Thymus (tissue), 11 donors: ENCODE measurements at regions not wholly inside any gene's neighbourhood (a gene's known extent, or its start where the extent isn't known, plus 50 kb on each side); places are given as distances from the start of the nearest gene placed in this dataset.

Source experiments
- DNase-seq, 9 donors: peaks; one replicate each; pipeline ENCODE4 v3.0.0-alpha.2; 2013; ENCODE audit warnings: low spot score in 9 of 9, low read depth in 6 of 9, missing footprints in 1 of 9
- H3K27ac ChIP-seq, 2 donors: one replicate each; pipeline ENCODE4 v1.5.1; 2013; ENCODE audit warnings: control low read depth in 1 of 2, low read depth in 1 of 2, low read length in 1 of 2, mild to moderate bottlenecking in 1 of 2, moderate library complexity in 1 of 2
- H3K27me3 ChIP-seq, 2 donors: one replicate each; pipeline ENCODE4 v1.5.1; 2013; ENCODE audit warnings: low read length in 1 of 2; ENCODE audit not compliant: control insufficient read depth in 2 of 2, insufficient read depth in 1 of 2
- H3K36me3 ChIP-seq, 2 donors: one replicate each; pipeline ENCODE4 v1.5.1; 2013; ENCODE audit warnings: low read length in 1 of 2, mild to moderate bottlenecking in 1 of 2, moderate library complexity in 1 of 2; ENCODE audit not compliant: control insufficient read depth in 2 of 2, insufficient read depth in 2 of 2
- H3K4me1 ChIP-seq, 2 donors: one replicate each; pipeline ENCODE4 v1.5.1; 2013; ENCODE audit warnings: low read length in 2 of 2; ENCODE audit not compliant: control insufficient read depth in 2 of 2, insufficient read depth in 2 of 2
- H3K4me3 ChIP-seq, 2 donors: one replicate each; pipeline ENCODE4 v1.5.1; 2013; ENCODE audit warnings: low read length in 2 of 2, control low read depth in 1 of 2, mild to moderate bottlenecking in 1 of 2
- H3K9me3 ChIP-seq, 2 donors: one replicate each; pipeline ENCODE4 v1.5.1; 2013; ENCODE audit warnings: low read length in 1 of 2, mild to moderate bottlenecking in 1 of 2; ENCODE audit not compliant: control insufficient read depth in 2 of 2, insufficient read depth in 1 of 2
- WGBS: extraction: QIAGEN DNeasy Blood & Tissue Kit; methylation state at CpG from one replicate; pipeline ENCODE4 v1.1.7; 2013; 5-methylcytosine and 5-hydroxymethylcytosine counted together
- donor health status: healthy.

GRCh38 chr5:156147944-156148285 lies 179.0 kb upstream of the SGCD start:
- no peak for DNase-seq
- H3K27me3 ChIP-seq = no peaks in the 10 kb centered on the region
- H3K36me3 ChIP-seq = no peaks in the 10 kb centered on the region
- peaks cover 0 to 3% of the 10 kb centered on the region in 2 donors for H3K9me3 ChIP-seq
- no peaks in the 10 kb centered on the region for H3K4me1 ChIP-seq
- 88% methylated on average over 1 of the region's 1 CpG for WGBS
- no peak overlapping the region for H3K27ac ChIP-seq
- H3K4me3 ChIP-seq = no peak overlapping the region

DNA sequence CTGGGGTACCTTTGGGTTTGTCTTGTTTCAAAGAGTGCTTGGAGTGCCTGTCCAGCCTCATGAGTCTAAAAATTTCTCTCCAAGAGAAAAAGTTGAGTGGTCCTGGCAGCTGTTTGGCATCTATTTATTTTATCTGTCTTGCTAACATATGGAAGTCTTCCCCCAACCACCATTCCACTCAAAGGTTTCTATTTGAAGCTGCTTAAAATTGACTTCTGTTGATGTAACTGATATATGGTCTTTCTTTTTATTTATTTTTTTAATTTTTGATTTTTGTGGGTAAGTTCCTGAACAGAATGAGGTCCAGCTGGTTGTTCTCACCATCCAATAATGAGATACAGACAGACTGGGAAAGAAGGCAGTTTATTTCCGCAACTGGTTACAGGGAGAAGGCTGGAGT lies 178.7 kb upstream of the SGCD start:
- H3K27ac ChIP-seq = no peak overlapping the region
- no peaks in the 10 kb centered on the region for H3K27me3 ChIP-seq
- H3K4me3 ChIP-seq = no peak overlapping the region
- H3K4me1 ChIP-seq = no peaks in the 10 kb centered on the region
- DNase-seq = no peak
- H3K36me3 ChIP-seq = no peaks in the 10 kb centered on the region
- peaks cover 0 to 2% of the 10 kb centered on the region in 2 donors for H3K9me3 ChIP-seq
- WGBS = 96% methylated on average over 1 of the region's 1 CpG

DNA sequence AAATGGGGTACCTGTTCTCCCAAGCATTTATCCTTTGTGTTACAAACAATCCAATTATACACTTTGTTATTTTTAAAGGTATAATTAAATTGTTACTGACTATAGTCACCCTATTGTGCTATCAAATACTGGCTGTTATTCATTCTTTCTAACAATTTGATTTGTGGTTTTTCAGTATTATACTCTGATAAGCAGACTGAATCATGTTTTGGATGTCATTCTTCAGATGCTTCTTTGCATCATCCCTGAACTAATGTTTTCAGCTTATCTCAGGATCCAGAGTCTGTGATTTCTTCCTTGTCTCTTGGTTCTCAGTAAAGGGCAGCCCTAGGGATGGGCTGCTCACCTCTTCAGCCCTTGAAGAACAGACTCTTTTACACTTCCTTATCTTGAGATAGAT lies 177.8 kb upstream of the SGCD start:
- H3K4me1 ChIP-seq = no peaks in the 10 kb centered on the region
- H3K9me3 ChIP-seq = no peaks in the 10 kb centered on the region
- H3K36me3 ChIP-seq = no peaks in the 10 kb centered on the region
- H3K27me3 ChIP-seq = no peaks in the 10 kb centered on the region
- no peak overlapping the region for H3K27ac ChIP-seq
- no peak overlapping the region for H3K4me3 ChIP-seq
- DNase-seq = no peak

DNA sequence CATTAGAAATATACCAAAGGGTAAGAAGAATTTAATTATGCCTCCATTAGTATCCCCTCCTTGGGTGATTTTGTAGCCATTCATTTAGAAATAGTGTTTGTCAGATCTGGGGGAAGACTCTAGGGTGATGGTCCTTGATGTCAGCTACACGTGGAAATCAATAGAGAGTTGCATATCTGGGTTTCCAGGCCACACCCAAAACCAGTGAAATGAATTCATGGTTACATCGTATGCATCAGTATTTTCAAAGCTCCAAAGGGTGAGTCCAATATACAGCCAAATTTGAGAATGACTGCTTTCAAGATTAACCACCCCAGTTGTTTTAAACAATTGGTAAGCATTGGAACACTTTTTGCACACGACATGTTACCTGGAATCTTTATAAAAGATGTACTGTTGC lies 173.4 kb upstream of the SGCD start:
- WGBS = 68% methylated on average over 3 of the region's 3 CpGs
- Histone ChIP-seq H3K4me1 (no peaks in the 10 kb centered on the region), H3K36me3 (no peaks in the 10 kb centered on the region), H3K9me3 (no peaks in the 10 kb centered on the region), H3K4me3 (no peak overlapping the region), H3K27ac (no peak overlapping the region), H3K27me3 (no peaks in the 10 kb centered on the region)
- no peak for DNase-seq

GRCh38 chr5:156154757-156155156 lies 172.2 kb upstream of the SGCD start:
- DNase-seq = no peak
- H3K27ac ChIP-seq = no peak overlapping the region

GRCh38 chr5:156155598-156155997 lies 171.4 kb upstream of the SGCD start:
- WGBS = 90% methylated on average over 4 of the region's 4 CpGs
- Histone ChIP-seq H3K27me3 (no peaks in the 10 kb centered on the region), H3K36me3 (no peaks in the 10 kb centered on the region), H3K4me3 (no peak overlapping the region), H3K27ac (no peak overlapping the region), H3K9me3 (no peaks in the 10 kb centered on the region), H3K4me1 (no peaks in the 10 kb centered on the region)
- DNase-seq = no peak

More at GRCh38 chr5:156154757-156155156, 172.2 kb upstream of the SGCD start:
- Histone ChIP-seq H3K4me1 (no peaks in the 10 kb centered on the region), H3K4me3 (no peak overlapping the region), H3K27me3 (no peaks in the 10 kb centered on the region), H3K36me3 (no peaks in the 10 kb centered on the region), H3K9me3 (no peaks in the 10 kb centered on the region)
- WGBS = 91% methylated on average over 1 of the region's 1 CpG

DNA sequence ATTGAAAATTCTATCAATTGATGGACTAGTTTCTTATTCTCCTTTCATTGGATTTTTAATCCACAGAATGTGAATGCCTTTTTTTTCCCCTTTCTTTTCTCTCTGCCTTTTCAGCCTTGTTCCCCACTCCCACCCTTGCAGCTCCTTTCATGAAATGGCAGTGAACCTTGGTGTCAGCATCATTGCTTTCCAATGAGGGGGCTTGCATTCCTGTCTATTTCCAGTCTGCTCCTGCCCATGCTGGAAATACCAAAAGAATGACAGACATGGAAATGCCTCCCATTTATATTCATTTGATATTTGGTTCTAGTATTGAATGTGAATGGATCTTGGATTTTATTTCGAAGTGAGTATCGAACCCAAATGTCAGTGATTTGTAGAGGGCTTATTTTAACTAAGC lies 162.7 kb upstream of the SGCD start:
- 81% methylated on average over 2 of the region's 2 CpGs for WGBS
- Histone ChIP-seq H3K27ac (no peak overlapping the region), H3K4me1 (no peaks in the 10 kb centered on the region), H3K9me3 (no peaks in the 10 kb centered on the region), H3K36me3 (no peaks in the 10 kb centered on the region), H3K27me3 (no peaks in the 10 kb centered on the region), H3K4me3 (no peak overlapping the region)
- DNase-seq = no peak

- Histone ChIP-seq H3K9me3 (no peaks in the 10 kb centered on the region), H3K4me1 (no peaks in the 10 kb centered on the region), H3K4me3 (no peak overlapping the region), H3K27me3 (no peaks in the 10 kb centered on the region), H3K36me3 (no peaks in the 10 kb centered on the region), H3K27ac (no peak overlapping the region)
- no peak for DNase-seq
- 100% methylated on average over 1 of the region's 1 CpG for whole genome bisulfite sequencing
Measured at GRCh38 chr5:156169495-156169894, 157.5 kb upstream of the SGCD start.

GRCh38 chr5:156170351-156170961 lies 156.5 kb upstream of the SGCD start:
- no peaks in the 10 kb centered on the region for H3K27me3 ChIP-seq
- H3K9me3 ChIP-seq = no peaks in the 10 kb centered on the region
- 69% methylated on average over 4 of the region's 4 CpGs for WGBS
- no peak for DNase-seq
- no peak overlapping the region for H3K4me3 ChIP-seq
- no peaks in the 10 kb centered on the region for H3K36me3 ChIP-seq
- H3K27ac ChIP-seq = no peak overlapping the region
- H3K4me1 ChIP-seq = no peaks in the 10 kb centered on the region

DNA sequence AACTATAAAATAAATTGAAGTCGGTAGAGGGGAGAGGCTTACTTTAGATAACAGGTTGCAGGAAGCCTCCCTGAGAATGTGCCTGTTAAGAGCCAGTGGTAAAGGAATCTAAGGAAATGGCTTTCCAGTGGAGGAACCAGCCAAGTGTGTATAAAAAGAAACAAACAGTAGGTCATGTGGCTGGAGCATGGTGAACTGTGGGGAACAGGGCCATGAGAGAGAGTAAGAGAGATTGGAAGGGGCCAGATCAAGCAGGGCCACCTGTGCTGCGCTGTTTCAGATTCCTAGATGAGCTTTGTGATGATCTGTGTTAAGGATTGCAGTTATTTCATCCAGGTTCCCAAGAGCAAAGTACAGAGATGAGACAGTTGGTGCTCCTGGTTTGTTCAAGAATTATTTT lies 152.7 kb upstream of the SGCD start:
- no peaks in the 10 kb centered on the region for H3K36me3 ChIP-seq
- no peaks in the 10 kb centered on the region for H3K9me3 ChIP-seq
- no peaks in the 10 kb centered on the region for H3K4me1 ChIP-seq
- H3K4me3 ChIP-seq = no peak overlapping the region
- no peak for DNase-seq
- no peak overlapping the region for H3K27ac ChIP-seq
- H3K27me3 ChIP-seq = no peaks in the 10 kb centered on the region
- 64% methylated on average over 2 of the region's 2 CpGs for WGBS
